ENCODE measurements at regions not wholly inside any gene's neighbourhood (a gene's known extent, or its start where the extent isn't known, plus 50 kb on each side); places are given as distances from the start of the nearest gene placed in this dataset.
A peak's percentile ranks its signal among the peaks of the same experiment; 100 is the strongest.

DNA sequence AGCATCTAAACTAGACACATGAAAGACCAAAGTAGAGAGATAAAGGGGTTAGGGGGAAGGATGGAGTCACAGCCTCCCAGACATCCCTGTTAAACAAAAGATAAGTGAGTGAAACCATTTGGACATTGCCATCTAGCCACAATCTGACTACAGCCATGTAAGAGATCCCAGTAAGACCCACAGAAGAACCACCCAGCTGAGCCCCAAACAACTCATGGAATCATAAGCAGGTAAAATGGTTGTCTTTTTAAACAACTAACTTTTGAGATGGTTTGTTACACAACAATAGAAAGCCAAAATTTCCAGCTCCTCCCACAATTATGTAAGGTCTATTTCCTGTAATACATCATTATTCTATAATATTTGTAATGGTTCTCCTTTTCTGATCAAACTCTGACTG is 437.5 kb downstream of the IGSF11 start:
- TF ChIP-seq, protein P1, sequence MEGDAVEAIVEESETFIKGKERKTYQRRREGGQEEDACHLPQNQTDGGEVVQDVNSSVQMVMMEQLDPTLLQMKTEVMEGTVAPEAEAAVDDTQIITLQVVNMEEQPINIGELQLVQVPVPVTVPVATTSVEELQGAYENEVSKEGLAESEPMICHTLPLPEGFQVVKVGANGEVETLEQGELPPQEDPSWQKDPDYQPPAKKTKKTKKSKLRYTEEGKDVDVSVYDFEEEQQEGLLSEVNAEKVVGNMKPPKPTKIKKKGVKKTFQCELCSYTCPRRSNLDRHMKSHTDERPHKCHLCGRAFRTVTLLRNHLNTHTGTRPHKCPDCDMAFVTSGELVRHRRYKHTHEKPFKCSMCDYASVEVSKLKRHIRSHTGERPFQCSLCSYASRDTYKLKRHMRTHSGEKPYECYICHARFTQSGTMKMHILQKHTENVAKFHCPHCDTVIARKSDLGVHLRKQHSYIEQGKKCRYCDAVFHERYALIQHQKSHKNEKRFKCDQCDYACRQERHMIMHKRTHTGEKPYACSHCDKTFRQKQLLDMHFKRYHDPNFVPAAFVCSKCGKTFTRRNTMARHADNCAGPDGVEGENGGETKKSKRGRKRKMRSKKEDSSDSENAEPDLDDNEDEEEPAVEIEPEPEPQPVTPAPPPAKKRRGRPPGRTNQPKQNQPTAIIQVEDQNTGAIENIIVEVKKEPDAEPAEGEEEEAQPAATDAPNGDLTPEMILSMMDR (IDR thresholded peaks at IDR 0.05) = no peak
- no peak overlapping the region for H3K27ac ChIP-seq
- H3K4me3 ChIP-seq = no peak overlapping the region
- DNase-seq (ENCODE audit: low spot score) = no peak

DNA sequence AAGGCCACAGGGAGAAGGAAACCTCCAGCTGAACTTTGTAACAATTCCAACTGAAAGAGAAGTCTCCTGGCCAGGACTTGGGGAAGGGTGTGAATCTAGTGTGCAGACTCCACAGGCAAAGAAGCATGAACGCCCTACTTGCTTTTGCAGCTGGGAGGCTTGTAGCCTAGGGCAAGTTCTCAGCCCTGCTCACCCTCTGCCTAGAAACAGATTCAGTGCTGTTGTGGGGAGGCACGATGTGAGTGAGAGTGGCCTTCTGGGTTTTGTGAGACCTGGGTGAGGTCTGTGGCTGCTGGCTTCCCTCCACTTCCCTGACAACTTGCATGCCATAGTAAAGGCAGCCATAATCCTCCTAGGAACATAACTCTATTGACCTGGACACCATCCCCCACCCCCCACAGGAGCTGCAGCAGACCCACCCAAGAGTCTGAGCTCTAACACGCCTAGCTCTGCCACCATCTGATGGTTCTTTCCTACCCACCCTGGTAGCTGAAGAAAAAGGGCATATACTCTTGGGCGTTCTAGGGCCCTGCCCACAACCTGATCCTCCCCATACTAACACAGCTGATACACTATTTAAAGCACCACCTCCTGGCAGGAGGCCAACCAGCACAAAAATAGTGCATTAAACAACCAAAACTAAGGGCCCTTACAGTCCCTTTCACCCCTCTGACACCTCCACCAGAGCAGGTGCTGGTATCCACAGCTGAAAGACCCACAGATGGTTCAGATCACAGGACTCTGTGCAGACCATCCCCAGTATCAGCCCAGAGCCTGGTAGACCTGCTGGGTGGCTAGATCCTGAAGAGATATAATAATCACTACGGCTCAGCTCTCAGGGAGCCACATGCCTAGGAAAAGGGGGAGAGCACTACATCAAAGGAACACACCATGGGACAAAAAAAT is 426.5 kb downstream of the IGSF11 start:
- DNase-seq (ENCODE audit: low spot score) = no peak
- H3K4me3 ChIP-seq = no peak overlapping the region
- no peak overlapping the region for H3K27ac ChIP-seq
- TF ChIP-seq, protein P1 (IDR thresholded peaks at IDR 0.05) = no peak

DNA sequence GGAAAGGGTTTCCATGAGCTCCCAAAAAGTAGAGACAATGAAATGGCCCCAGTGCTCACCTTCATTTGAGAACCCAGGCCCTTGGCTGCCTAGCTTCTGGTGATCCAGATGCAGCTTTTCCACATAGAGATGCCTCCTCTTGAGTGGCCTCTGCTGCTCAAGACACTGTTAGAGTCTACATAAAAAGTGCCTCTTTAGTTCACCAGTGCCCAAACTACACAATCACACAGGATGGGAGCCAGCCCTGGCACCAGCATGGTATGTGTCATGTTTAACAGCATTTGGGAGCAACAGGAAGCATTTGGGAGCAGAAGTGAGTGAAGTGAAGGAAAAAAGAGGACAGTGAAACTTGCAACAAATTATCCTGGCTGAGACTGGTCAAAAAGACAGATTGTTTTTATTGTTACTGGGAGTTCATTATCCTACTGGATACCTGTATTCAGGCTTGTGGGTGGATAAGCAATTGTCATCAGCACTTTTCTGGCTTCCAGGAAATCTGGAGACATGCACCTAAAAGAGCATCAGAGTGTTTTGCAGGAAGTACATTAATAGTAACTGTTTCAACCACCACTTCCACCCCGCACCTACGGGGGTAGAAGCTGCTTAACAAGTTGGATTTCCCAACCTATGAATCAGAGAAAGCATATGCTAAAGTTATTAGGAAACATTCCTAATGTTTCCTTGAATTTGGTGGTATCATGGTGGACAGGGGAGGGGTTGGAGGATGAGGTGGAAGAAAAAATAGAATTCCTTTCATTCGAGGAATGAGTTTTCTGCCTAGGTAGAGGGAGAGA is 416.2 kb downstream of the IGSF11 start:
- TF ChIP-seq, protein P1 (IDR thresholded peaks at IDR 0.05) = no peak
- Histone ChIP-seq H3K4me3 (no peak overlapping the region), H3K27ac (no peak overlapping the region)
- no peak for DNase-seq (ENCODE audit: low spot score)

DNA sequence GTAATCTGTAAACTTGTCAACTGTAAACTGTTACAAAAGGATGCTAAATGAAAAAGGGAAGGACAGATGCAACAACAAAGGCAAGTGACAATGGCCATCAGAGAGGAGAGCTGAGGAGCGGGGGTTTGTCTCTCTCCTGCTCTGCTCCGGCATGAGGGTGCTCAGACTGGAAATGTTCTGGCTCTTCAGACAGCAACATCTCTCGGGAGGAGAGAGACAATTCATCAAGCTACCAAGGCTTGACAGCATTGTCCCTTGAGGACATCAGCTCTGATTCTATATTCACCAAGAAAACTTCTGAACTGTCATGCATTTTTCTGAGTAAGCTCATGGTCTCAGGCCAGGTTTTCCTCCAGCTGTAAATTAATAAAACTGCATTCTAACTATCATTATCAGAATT is 408.2 kb downstream of the IGSF11 start:
- no peak overlapping the region for H3K4me3 ChIP-seq
- TF ChIP-seq, protein P1 (IDR thresholded peaks at IDR 0.05) = no peak
- no peak for DNase-seq (ENCODE audit: low spot score)
- H3K27ac ChIP-seq = no peak overlapping the region

DNA sequence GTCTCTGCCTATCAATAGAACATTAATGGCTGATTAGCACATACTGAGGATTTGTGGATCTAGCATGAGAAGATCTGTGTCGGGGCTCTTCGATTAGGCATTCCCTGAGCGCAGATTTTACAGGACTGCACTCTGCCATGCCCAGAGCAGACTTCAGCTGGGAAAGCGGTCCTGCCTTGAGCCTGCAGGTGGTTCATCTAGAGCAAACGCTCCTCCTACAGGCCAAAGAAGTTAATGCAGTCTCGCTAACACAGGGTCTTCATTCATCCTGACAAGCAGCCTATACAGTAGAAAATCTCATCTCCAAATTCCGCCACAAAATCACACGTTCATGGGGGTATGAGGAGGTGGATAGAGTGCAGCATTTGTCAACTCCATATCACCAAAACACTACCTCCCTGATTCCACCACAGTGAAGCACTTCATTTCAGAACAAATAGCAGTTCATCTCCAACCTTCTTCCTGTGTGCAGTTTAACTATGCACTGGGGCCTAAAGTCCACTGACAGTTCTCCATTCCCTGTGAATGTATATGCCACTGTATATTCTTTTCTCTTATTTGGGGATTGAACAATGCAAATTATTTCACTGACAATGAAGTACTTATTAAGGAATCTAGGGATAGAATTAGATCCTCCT is 405.8 kb downstream of the IGSF11 start:
- Histone ChIP-seq H3K4me3 (no peak overlapping the region), H3K27ac (no peak overlapping the region)
- TF ChIP-seq, protein P1 (IDR thresholded peaks at IDR 0.05) = peak; percentile 40
- no peak for DNase-seq (ENCODE audit: low spot score)

DNA sequence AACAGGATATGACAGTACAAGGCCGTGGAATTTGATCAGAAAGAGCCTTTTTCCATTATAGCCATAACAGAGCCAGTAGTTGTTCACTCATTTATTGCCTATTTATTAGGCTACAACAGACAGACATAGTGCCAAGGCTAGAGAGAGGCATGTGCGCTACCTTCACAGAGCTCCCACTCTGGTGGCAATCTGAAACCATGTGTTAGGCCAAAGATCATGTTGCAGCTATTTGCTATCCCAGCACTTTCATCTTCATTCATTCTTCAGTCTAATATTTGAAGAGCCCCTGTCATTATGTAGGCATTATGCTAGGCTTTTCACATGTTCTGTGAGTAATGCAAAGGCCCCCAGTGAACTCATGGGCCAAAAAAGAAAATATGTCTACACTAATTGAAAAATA is 404.8 kb downstream of the IGSF11 start:
- no peak overlapping the region for H3K27ac ChIP-seq
- TF ChIP-seq, protein P1 (IDR thresholded peaks at IDR 0.05) = no peak
- no peak overlapping the region for H3K4me3 ChIP-seq
- DNase-seq (ENCODE audit: low spot score) = no peak

Measured in coronary artery (tissue), 2 donors.